PC-3 (cell line): ENCODE measurements at regions not wholly inside any gene's neighbourhood (a gene's known extent, or its start where the extent isn't known, plus 50 kb on each side); places are given as distances from the start of the nearest gene placed in this dataset.
"Not testable (repeated sequence)": the region's sequence is repeated elsewhere in the genome, so short reads cannot be mapped to it uniquely, and the experiment has no call there.

ENCODE experiments used
- EZH2 ChIP-seq: fragments of 300-600 bp; sonication (generic); IDR thresholded peaks from one replicate; pipeline ENCODE4 v1.6.1; 2017; ENCODE audit warnings: antibody characterized with exemption, mild to moderate bottlenecking, low read length; ENCODE audit not compliant: unreplicated experiment
- TF ChIP-seq, protein P1 (sequence below): fragments of 300-600 bp; sonication (generic); conservative IDR thresholded peaks from 2 replicates; pipeline ENCODE4 v1.5.1; 2017; ENCODE audit warnings: antibody characterized with exemption, low read depth, mild to moderate bottlenecking, low read length

DNA sequence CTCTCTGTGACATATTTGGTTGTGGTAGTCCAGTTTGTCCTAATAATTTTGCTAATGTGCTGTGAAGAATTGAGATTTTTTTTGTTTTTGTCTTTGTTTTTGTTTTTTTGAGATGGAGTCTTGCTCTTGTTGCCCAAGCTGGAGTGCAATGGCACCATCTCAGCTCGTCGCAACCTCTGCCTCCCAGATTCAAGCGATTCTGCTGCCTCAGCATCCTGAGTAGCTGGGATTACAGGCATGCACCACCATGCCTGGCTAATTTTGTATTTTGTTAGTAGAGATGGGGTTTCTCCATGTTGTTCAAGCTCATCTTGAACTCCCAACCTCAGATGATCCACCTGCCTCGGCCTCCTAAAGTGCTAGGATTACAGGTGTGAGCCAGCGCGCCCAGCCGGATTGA, 73.4 kb downstream of the FAM50B start:
- TF ChIP-seq, protein P1, sequence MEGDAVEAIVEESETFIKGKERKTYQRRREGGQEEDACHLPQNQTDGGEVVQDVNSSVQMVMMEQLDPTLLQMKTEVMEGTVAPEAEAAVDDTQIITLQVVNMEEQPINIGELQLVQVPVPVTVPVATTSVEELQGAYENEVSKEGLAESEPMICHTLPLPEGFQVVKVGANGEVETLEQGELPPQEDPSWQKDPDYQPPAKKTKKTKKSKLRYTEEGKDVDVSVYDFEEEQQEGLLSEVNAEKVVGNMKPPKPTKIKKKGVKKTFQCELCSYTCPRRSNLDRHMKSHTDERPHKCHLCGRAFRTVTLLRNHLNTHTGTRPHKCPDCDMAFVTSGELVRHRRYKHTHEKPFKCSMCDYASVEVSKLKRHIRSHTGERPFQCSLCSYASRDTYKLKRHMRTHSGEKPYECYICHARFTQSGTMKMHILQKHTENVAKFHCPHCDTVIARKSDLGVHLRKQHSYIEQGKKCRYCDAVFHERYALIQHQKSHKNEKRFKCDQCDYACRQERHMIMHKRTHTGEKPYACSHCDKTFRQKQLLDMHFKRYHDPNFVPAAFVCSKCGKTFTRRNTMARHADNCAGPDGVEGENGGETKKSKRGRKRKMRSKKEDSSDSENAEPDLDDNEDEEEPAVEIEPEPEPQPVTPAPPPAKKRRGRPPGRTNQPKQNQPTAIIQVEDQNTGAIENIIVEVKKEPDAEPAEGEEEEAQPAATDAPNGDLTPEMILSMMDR: not testable (repeated sequence)
- not testable (repeated sequence) for TF ChIP-seq EZH2
